ENCODE measurements at regions not wholly inside any gene's neighbourhood (a gene's known extent, or its start where the extent isn't known, plus 50 kb on each side); places are given as distances from the start of the nearest gene placed in this dataset.

DNA sequence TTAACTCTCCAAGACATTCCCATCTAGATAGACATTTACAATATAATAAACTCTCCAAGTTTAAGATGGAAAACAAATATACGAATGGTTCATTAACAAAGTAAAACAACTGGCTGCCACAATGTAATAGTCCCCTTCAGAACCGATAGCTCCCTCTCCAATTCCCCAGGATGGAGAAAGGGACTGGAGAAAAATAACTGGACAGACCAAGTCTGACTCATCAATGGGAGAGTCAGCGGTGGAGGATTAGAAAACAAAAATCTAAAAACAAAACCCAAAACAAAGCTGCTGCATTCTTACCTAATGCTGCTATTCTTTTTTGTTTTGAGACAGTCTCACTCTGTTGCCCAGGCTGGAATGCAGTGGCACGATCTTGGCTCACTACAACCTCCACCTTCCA lies 468.1 kb downstream of the SHQ1 start:
- H2BK120ac ChIP-seq (ENCODE audit: low read depth, low read length): no peak overlapping the region
- H2AK5ac ChIP-seq (ENCODE audit: low read depth, low read length): no peak overlapping the region
- H2AFZ ChIP-seq (ENCODE audit: low read length): no peak overlapping the region
- H3K79me1 ChIP-seq (ENCODE audit: low read depth, low read length): peaks cover 2% of the 10 kb centered on the region
- H3K14ac ChIP-seq (ENCODE audit: low read length): no peak overlapping the region
- H3K36me3 ChIP-seq (replicated peaks in 1 of 2; ENCODE audit: control insufficient read depth in 2 of 2, insufficient read depth in 2 of 2, low read length in 2 of 2): peaks cover 8 to 32% of the 10 kb centered on the region in 2 donors
- no peak overlapping the region for H3K23ac ChIP-seq (ENCODE audit: low read depth, low read length, poor library complexity)
- H2BK12ac ChIP-seq (ENCODE audit: low read length): no peak overlapping the region
- H3K27ac ChIP-seq (replicated peaks; ENCODE audit: low read length): no peak overlapping the region
- no peak for DNase-seq (ENCODE audit: low spot score)
- H3K9me3 ChIP-seq (replicated peaks in 1 of 2; ENCODE audit: control insufficient read depth in 2 of 2, insufficient read depth in 1 of 2, low read depth in 1 of 2, low read length in 2 of 2): no peaks in the 10 kb centered on the region
- no CpG with 5 or more reads among the region's 4 CpGs for WGBS, 2 donors (ENCODE audit: extremely low coverage in 2 of 2, insufficient read length in 2 of 2, insufficient replicate concordance in 1 of 2)
- no peak overlapping the region for H2BK5ac ChIP-seq (ENCODE audit: low read length)
- no peak overlapping the region for H4K91ac ChIP-seq (ENCODE audit: low read depth, low read length, poor library complexity)
- no peak overlapping the region for H3K9ac ChIP-seq (ENCODE audit: low read depth, low read length, poor library complexity)
- H4K8ac ChIP-seq (ENCODE audit: low read depth, low read length): no peak overlapping the region
- no peak overlapping the region for H2BK15ac ChIP-seq (ENCODE audit: low read length)
- peaks cover 12 to 30% of the 10 kb centered on the region in 2 donors for H3K4me1 ChIP-seq (ENCODE audit: control insufficient read depth in 2 of 2, insufficient read depth in 1 of 2, low read depth in 1 of 2, low read length in 2 of 2)
- H3K4me2 ChIP-seq (ENCODE audit: insufficient read depth, low read length, poor library complexity, severe bottlenecking): no peak overlapping the region
- no peak overlapping the region for H3K4ac ChIP-seq (ENCODE audit: low read length)
- H3K27me3 ChIP-seq (ENCODE audit: control insufficient read depth in 3 of 3, insufficient read depth in 3 of 3, low read depth in 1 of 3, low read length in 3 of 3): no peaks in the 10 kb centered on the region
- H3K4me3 ChIP-seq (ENCODE audit: low read length in 2 of 2): no peak overlapping the region
- H3K18ac ChIP-seq (ENCODE audit: low read length): no peak overlapping the region

DNA sequence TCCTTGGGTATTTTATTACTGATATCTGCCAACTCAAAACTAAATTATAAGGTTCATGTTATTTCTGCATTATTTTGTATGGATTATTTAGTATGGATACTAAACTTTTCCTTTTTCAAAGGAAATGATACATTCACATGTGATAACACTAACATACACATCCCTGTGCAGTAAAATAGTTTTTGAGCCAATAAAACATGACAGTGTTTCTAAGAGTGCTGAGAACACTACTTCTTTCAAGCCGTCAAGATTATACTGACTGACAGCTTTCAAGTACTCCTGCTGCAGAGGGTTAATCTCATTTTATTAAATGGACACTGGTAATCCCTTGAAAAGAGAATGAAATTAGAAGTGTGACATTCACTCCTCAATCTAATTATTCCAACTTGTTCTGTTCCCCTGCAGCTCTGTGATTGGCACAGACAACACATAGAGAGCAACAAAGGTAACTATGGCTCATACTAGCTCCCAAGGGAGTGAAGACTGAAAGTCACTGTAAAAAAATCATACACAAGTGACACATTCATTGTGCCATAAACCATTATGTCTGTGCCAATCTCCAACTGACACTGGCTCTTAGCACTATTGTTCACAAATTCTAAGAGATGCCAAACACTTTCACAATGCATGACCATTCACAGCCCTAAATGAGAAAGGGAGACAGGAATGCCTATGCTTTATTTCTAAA lies 468.6 kb downstream of the SHQ1 start:
- Histone ChIP-seq H3K14ac (ENCODE audit: low read length) (no peak overlapping the region), H3K9me3 (replicated peaks in 1 of 2; ENCODE audit: control insufficient read depth in 2 of 2, insufficient read depth in 1 of 2, low read depth in 1 of 2, low read length in 2 of 2) (no peaks in the 10 kb centered on the region), H2BK15ac (ENCODE audit: low read length) (no peak overlapping the region), H3K27ac (replicated peaks; ENCODE audit: low read length) (no peak overlapping the region), H2AFZ (ENCODE audit: low read length) (no peak overlapping the region), H3K36me3 (replicated peaks in 1 of 2; ENCODE audit: control insufficient read depth in 2 of 2, insufficient read depth in 2 of 2, low read length in 2 of 2) (peaks cover 8 to 35% of the 10 kb centered on the region in 2 donors), H3K4me3 (ENCODE audit: low read length in 2 of 2) (no peak overlapping the region), H2BK120ac (ENCODE audit: low read depth, low read length) (no peak overlapping the region), H3K23ac (ENCODE audit: low read depth, low read length, poor library complexity) (no peak overlapping the region), H4K91ac (ENCODE audit: low read depth, low read length, poor library complexity) (no peak overlapping the region), H3K9ac (ENCODE audit: low read depth, low read length, poor library complexity) (no peak overlapping the region), H2BK5ac (ENCODE audit: low read length) (no peak overlapping the region), H3K27me3 (ENCODE audit: control insufficient read depth in 3 of 3, insufficient read depth in 3 of 3, low read depth in 1 of 3, low read length in 3 of 3) (no peaks in the 10 kb centered on the region), H2AK5ac (ENCODE audit: low read depth, low read length) (no peak overlapping the region), H3K4me1 (ENCODE audit: control insufficient read depth in 2 of 2, insufficient read depth in 1 of 2, low read depth in 1 of 2, low read length in 2 of 2) (peaks cover 12 to 30% of the 10 kb centered on the region in 2 donors), H3K18ac (ENCODE audit: low read length) (no peak overlapping the region), H3K79me1 (ENCODE audit: low read depth, low read length) (no peaks in the 10 kb centered on the region), H3K4ac (ENCODE audit: low read length) (no peak overlapping the region), H3K4me2 (ENCODE audit: insufficient read depth, low read length, poor library complexity, severe bottlenecking) (no peak overlapping the region), H4K8ac (ENCODE audit: low read depth, low read length) (no peak overlapping the region), H2BK12ac (ENCODE audit: low read length) (no peak overlapping the region)
- no CpG with 5 or more reads among the region's 1 CpG for WGBS, 2 donors (ENCODE audit: extremely low coverage in 2 of 2, insufficient read length in 2 of 2, insufficient replicate concordance in 1 of 2)
- no peak for DNase-seq (ENCODE audit: low spot score)

DNA sequence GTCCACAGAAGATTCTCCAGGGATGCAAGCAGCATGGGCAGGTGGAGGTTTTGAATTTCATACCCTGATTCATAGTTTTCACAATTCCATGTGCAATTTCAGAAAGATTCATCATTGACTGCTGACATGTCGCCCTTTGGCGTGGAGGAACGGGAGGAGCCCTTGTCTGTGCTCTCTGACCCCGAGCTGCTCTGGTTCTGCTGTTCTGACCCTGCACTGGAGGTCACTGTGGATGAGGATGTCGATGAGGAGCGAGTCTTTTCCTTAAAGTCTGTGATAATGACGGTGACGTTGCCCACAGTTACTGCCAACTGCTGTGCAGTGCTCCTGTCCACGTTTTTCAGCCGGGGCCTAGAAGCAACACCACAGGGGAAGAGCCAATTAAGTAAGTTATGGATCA lies 470.0 kb downstream of the SHQ1 start:
- no peak for DNase-seq (ENCODE audit: low spot score)
- Histone ChIP-seq H3K4me2 (ENCODE audit: insufficient read depth, low read length, poor library complexity, severe bottlenecking) (no peak overlapping the region), H3K79me1 (ENCODE audit: low read depth, low read length) (no peaks in the 10 kb centered on the region), H3K4ac (ENCODE audit: low read length) (no peak overlapping the region), H3K27me3 (ENCODE audit: control insufficient read depth in 3 of 3, insufficient read depth in 3 of 3, low read depth in 1 of 3, low read length in 3 of 3) (no peaks in the 10 kb centered on the region), H2AFZ (ENCODE audit: low read length) (no peak overlapping the region), H3K14ac (ENCODE audit: low read length) (no peak overlapping the region), H3K4me3 (ENCODE audit: low read length in 2 of 2) (peak overlapping the region in 1 of 2 donors; percentile 13), H3K18ac (ENCODE audit: low read length) (no peak overlapping the region), H2AK5ac (ENCODE audit: low read depth, low read length) (no peak overlapping the region), H2BK12ac (ENCODE audit: low read length) (no peak overlapping the region), H4K8ac (ENCODE audit: low read depth, low read length) (no peak overlapping the region), H4K91ac (ENCODE audit: low read depth, low read length, poor library complexity) (no peak overlapping the region), H2BK120ac (ENCODE audit: low read depth, low read length) (no peak overlapping the region), H3K23ac (ENCODE audit: low read depth, low read length, poor library complexity) (no peak overlapping the region), H2BK5ac (ENCODE audit: low read length) (no peak overlapping the region), H3K4me1 (ENCODE audit: control insufficient read depth in 2 of 2, insufficient read depth in 1 of 2, low read depth in 1 of 2, low read length in 2 of 2) (peaks cover 12 to 30% of the 10 kb centered on the region in 2 donors), H3K9me3 (replicated peaks in 1 of 2; ENCODE audit: control insufficient read depth in 2 of 2, insufficient read depth in 1 of 2, low read depth in 1 of 2, low read length in 2 of 2) (no peaks in the 10 kb centered on the region), H3K9ac (ENCODE audit: low read depth, low read length, poor library complexity) (no peak overlapping the region), H3K36me3 (replicated peaks in 1 of 2; ENCODE audit: control insufficient read depth in 2 of 2, insufficient read depth in 2 of 2, low read length in 2 of 2) (peaks cover 8 to 46% of the 10 kb centered on the region in 2 donors), H3K27ac (replicated peaks; ENCODE audit: low read length) (no peak overlapping the region), H2BK15ac (ENCODE audit: low read length) (no peak overlapping the region)
- WGBS, 2 donors (ENCODE audit: extremely low coverage in 2 of 2, insufficient read length in 2 of 2, insufficient replicate concordance in 1 of 2): no CpG with 5 or more reads among the region's 10 CpGs

DNA sequence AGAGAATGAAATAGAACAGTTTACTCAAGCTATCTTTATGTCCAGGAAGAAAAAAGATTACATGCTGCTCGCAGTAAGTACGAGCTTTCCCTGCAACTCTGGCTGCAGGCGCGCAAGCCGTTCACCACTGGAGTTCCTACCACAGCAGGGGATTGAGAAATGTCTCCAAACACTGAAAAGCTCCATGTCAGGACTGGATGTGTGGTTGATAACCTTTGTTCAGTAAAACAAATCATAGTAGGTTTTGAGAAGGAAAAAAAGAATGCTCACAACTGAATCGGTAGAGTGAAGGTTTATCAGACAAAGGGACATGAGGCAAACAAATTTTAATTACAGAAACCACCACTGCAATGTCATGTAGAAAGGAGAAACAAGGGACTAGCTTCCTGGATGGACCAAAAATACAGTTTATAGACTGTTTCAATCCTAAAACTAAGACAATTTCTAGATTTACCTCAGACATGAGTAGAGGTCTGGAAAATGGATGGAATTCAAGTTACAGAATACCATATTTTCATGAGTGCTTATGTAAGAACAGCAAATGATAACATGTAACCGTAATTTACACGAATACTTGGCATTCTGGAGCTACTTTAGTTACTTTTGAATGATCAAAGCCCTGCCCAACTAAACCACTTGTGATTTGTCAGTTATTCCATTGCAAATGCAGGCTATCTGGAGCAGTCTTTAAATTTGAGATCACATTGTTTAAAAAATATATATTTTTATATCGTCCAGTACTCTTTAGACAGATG lies 471.1 kb downstream of the SHQ1 start:
- Histone ChIP-seq H2BK5ac (ENCODE audit: low read length) (no peak overlapping the region), H3K27me3 (ENCODE audit: control insufficient read depth in 3 of 3, insufficient read depth in 3 of 3, low read depth in 1 of 3, low read length in 3 of 3) (no peaks in the 10 kb centered on the region), H3K23ac (ENCODE audit: low read depth, low read length, poor library complexity) (no peak overlapping the region), H2BK12ac (ENCODE audit: low read length) (no peak overlapping the region), H3K27ac (replicated peaks; ENCODE audit: low read length) (no peak overlapping the region), H3K9me3 (replicated peaks in 1 of 2; ENCODE audit: control insufficient read depth in 2 of 2, insufficient read depth in 1 of 2, low read depth in 1 of 2, low read length in 2 of 2) (no peaks in the 10 kb centered on the region), H4K91ac (ENCODE audit: low read depth, low read length, poor library complexity) (no peak overlapping the region), H2AK5ac (ENCODE audit: low read depth, low read length) (no peak overlapping the region), H2AFZ (ENCODE audit: low read length) (no peak overlapping the region), H3K9ac (ENCODE audit: low read depth, low read length, poor library complexity) (no peak overlapping the region), H3K4me1 (ENCODE audit: control insufficient read depth in 2 of 2, insufficient read depth in 1 of 2, low read depth in 1 of 2, low read length in 2 of 2) (peaks cover 12 to 30% of the 10 kb centered on the region in 2 donors), H4K8ac (ENCODE audit: low read depth, low read length) (no peak overlapping the region), H3K79me1 (ENCODE audit: low read depth, low read length) (no peaks in the 10 kb centered on the region), H3K4me3 (ENCODE audit: low read length in 2 of 2) (no peak overlapping the region), H3K14ac (ENCODE audit: low read length) (no peak overlapping the region), H2BK15ac (ENCODE audit: low read length) (no peak overlapping the region), H3K4ac (ENCODE audit: low read length) (no peak overlapping the region), H2BK120ac (ENCODE audit: low read depth, low read length) (no peak overlapping the region), H3K18ac (ENCODE audit: low read length) (no peak overlapping the region), H3K36me3 (replicated peaks in 1 of 2; ENCODE audit: control insufficient read depth in 2 of 2, insufficient read depth in 2 of 2, low read length in 2 of 2) (peaks cover 8 to 46% of the 10 kb centered on the region in 2 donors), H3K4me2 (ENCODE audit: insufficient read depth, low read length, poor library complexity, severe bottlenecking) (no peak overlapping the region)
- DNase-seq (ENCODE audit: low spot score): no peak
- WGBS, 2 donors (ENCODE audit: extremely low coverage in 2 of 2, insufficient read length in 2 of 2, insufficient replicate concordance in 1 of 2): no CpG with 5 or more reads among the region's 9 CpGs

All from neuronal stem cell (in vitro differentiated cells).